A673 (cell line): ENCODE measurements at regions not wholly inside any gene's neighbourhood (a gene's known extent, or its start where the extent isn't known, plus 50 kb on each side); places are given as distances from the start of the nearest gene placed in this dataset.

Experiments
- BruUV-seq: library from RNA; stranded (reverse); fragments of 400-500 nt; replicated peaks from 2 replicates; lab custom pipeline; 2021; lab: Mats Ljungman, UMichigan
- CTCF ChIA-PET: fragments of 300-600 bp; sonication (Branson Sonifier 250); formaldehyde crosslinking; loops from one replicate; lab custom pipeline; 2022; ENCODE audit warnings: antibody characterized with exemption; lab: Charles Lee
- POLR2A ChIA-PET: fragments of 300-600 bp; sonication (Branson Sonifier 250); formaldehyde crosslinking; loops from one replicate; lab custom pipeline; 2022; ENCODE audit warnings: antibody characterized with exemption; ENCODE audit not compliant: low non-redundant PET; lab: Charles Lee
- DNase-seq: peaks from one replicate; pipeline ENCODE4 v3.0.0-alpha.2; 2015; ENCODE audit warnings: low spot score
- H3K27ac ChIP-seq: fragments of 200-600 bp; sonication (generic); 2 replicates; pipeline ENCODE4 v1.5.1; 2016; ENCODE audit warnings: mixed run types, low read depth, mild to moderate bottlenecking, mixed read lengths, antibody characterized with exemption, low read length; ENCODE audit not compliant: poor library complexity, severe bottlenecking
- H3K27me3 ChIP-seq: fragments of 200-600 bp; sonication (generic); replicated peaks from 2 replicates; pipeline ENCODE4 v1.6.1; 2017; ENCODE audit warnings: mixed run types, low read depth, mild to moderate bottlenecking, mixed read lengths, antibody characterized with exemption, low read length; ENCODE audit not compliant: insufficient read depth, poor library complexity
- H3K36me3 ChIP-seq: fragments of 200-600 bp; sonication (generic); 2 replicates; pipeline ENCODE4 v1.6.1; 2016; ENCODE audit warnings: mixed run types, mild to moderate bottlenecking, mixed read lengths, antibody characterized with exemption, low read length; ENCODE audit not compliant: insufficient read depth, poor library complexity, severe bottlenecking
- H3K4me1 ChIP-seq: fragments of 200-600 bp; sonication (generic); 2 replicates; pipeline ENCODE4 v1.6.1; 2017; ENCODE audit warnings: mixed run types, mild to moderate bottlenecking, mixed read lengths, antibody characterized with exemption, low read length; ENCODE audit not compliant: insufficient read depth, poor library complexity, severe bottlenecking
- H3K4me3 ChIP-seq: fragments of 200-600 bp; sonication (generic); 2 replicates; pipeline ENCODE4 v1.5.1; 2016; ENCODE audit warnings: low read depth, mixed run types, mild to moderate bottlenecking, mixed read lengths, low read length; ENCODE audit not compliant: poor library complexity, severe bottlenecking
- H3K9me3 ChIP-seq: fragments of 200-600 bp; sonication (generic); 2 replicates; pipeline ENCODE4 v1.6.1; 2016; ENCODE audit warnings: mixed run types, low read depth, mild to moderate bottlenecking, mixed read lengths, antibody characterized with exemption, low read length; ENCODE audit not compliant: poor library complexity, severe bottlenecking
- EZH2 ChIP-seq: fragments of 200-600 bp; sonication (generic); IDR thresholded peaks from 2 replicates; pipeline ENCODE4 v1.6.1; 2017; ENCODE audit warnings: borderline replicate concordance, low read depth, mild to moderate bottlenecking, mixed read lengths, antibody characterized with exemption, low read length; ENCODE audit not compliant: poor library complexity, severe bottlenecking
- intact Hi-C: fragments of 100-400 bp; cut with micrococcal nuclease; formaldehyde crosslinking; loops from one replicate; pipeline ENCODE4 v1.10.0; 2022; ENCODE audit not compliant: unreplicated experiment
- TF ChIP-seq, protein P1 (sequence below): fragments of 300-800, 200-600 bp; sonication (generic); conservative IDR thresholded peaks from 2 replicates; pipeline ENCODE4 v1.5.1; 2017; ENCODE audit warnings: low read depth, mild to moderate bottlenecking, antibody characterized with exemption, low read length, moderate library complexity, mixed read lengths

DNA sequence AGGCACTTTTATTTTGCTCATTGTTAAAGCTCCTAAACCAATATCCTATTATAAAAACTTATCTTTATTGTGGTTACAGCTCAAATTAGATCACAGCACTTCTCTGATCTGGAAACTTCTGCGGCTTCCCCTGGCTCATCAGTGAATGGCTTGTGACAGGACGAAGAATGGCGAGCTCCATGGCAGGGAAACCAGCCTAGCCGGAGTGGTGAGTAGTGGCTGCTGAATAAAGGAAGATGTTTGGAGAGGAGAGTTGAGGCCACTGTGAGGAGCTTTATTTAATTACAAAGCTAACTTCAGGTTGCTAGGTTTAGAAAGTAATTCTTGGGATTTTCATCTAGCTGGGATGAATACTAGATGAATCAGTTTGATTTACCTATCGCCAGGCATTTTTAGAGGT lies 213.5 kb downstream of the CYRIA start:
- Histone ChIP-seq H3K36me3 (no peaks in the 10 kb centered on the region), H3K27me3 (peaks cover 11% of the 10 kb centered on the region), H3K4me1 (no peaks in the 10 kb centered on the region), H3K27ac (no peak overlapping the region), H3K4me3 (no peak overlapping the region), H3K9me3 (no peaks in the 10 kb centered on the region)
- intact Hi-C loops = no loop called here
- POLR2A ChIA-PET = no interaction called here
- CTCF ChIA-PET = no interaction called here
- no peak for DNase-seq
- no TSS peak for BruUV-seq
- no peak for TF ChIP-seq EZH2
- TF ChIP-seq, protein P1, sequence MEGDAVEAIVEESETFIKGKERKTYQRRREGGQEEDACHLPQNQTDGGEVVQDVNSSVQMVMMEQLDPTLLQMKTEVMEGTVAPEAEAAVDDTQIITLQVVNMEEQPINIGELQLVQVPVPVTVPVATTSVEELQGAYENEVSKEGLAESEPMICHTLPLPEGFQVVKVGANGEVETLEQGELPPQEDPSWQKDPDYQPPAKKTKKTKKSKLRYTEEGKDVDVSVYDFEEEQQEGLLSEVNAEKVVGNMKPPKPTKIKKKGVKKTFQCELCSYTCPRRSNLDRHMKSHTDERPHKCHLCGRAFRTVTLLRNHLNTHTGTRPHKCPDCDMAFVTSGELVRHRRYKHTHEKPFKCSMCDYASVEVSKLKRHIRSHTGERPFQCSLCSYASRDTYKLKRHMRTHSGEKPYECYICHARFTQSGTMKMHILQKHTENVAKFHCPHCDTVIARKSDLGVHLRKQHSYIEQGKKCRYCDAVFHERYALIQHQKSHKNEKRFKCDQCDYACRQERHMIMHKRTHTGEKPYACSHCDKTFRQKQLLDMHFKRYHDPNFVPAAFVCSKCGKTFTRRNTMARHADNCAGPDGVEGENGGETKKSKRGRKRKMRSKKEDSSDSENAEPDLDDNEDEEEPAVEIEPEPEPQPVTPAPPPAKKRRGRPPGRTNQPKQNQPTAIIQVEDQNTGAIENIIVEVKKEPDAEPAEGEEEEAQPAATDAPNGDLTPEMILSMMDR = no peak

DNA sequence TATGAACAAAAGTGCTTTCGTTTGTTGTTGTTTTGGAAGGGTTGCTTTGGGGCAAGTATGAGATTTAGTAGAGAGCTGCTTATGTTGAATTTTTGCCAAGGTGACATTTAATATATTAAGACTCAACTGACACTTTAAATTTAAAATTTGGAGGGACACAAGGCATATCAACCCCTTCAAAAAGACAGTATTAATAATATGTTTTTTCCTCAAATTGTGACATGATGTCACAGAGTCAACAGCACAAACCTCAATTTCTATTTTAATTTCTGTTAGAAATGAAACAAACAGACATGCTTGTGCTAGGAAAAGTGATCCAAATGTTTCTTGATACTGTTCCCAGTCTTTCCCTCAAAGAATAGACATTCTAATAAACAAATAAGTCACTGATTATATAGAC lies 218.9 kb downstream of the CYRIA start:
- no peak overlapping the region for H3K4me3 ChIP-seq
- CTCF ChIA-PET = no interaction called here

DNA sequence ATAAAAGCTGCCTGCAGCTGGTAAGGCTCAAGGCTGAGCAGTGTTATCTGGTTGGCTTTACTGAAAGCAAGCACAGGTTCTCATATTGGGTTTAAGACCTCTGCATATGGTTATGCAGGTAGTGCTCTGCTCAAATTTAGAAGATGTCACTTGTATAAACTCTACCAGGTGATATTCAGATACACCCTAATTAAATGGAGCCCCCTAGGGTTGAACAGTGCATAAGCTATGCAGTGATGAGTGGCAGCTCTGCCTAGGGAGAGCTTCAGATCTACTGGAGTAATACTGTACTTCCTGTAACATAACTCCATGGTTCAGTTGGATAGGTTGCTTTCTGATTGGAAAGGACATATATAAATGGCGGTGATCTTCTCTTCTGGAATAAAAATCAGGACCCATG lies 222.7 kb downstream of the CYRIA start:
- no peaks in the 10 kb centered on the region for H3K36me3 ChIP-seq
- H3K9me3 ChIP-seq = no peaks in the 10 kb centered on the region
- H3K4me1 ChIP-seq = no peaks in the 10 kb centered on the region
- no peak overlapping the region for H3K4me3 ChIP-seq
- H3K27me3 ChIP-seq = peaks cover 18% of the 10 kb centered on the region
- intact Hi-C loops = no loop called here
- BruUV-seq = no TSS peak
- CTCF ChIA-PET = no interaction called here
- H3K27ac ChIP-seq = no peak overlapping the region
- TF ChIP-seq EZH2 = no peak
- TF ChIP-seq, protein P1 = no peak
- DNase-seq = no peak
- POLR2A ChIA-PET = no interaction called here

More for the DNA sequence above, 218.9 kb downstream of the CYRIA start:
- Histone ChIP-seq H3K4me1 (no peaks in the 10 kb centered on the region), H3K9me3 (no peaks in the 10 kb centered on the region), H3K27me3 (no peaks in the 10 kb centered on the region), H3K36me3 (no peaks in the 10 kb centered on the region), H3K27ac (no peak overlapping the region)
- TF ChIP-seq EZH2 = no peak
- TF ChIP-seq, protein P1 = no peak
- POLR2A ChIA-PET = no interaction called here
- DNase-seq = no peak
- BruUV-seq = no TSS peak
- intact Hi-C loops = no loop called here
